ACC112 (cell line): ENCODE measurements at regions not wholly inside any gene's neighbourhood (a gene's known extent, or its start where the extent isn't known, plus 50 kb on each side); places are given as distances from the start of the nearest gene placed in this dataset.

Source experiments
- H2AFZ ChIP-seq: fragments of 200-600 bp; sonication (generic); one replicate; pipeline ENCODE4 v1.6.0; 2017; ENCODE audit warnings: antibody characterized with exemption, low read length; ENCODE audit not compliant: unreplicated experiment
- H3K27ac ChIP-seq: fragments of 200-600 bp; sonication (generic); 2 replicates; pipeline ENCODE4 v1.5.1; 2014; ENCODE audit warnings: low read depth, mild to moderate bottlenecking, antibody characterized with exemption, low read length, moderate library complexity
- H3K27me3 ChIP-seq: fragments of 200-600 bp; sonication (generic); 2 replicates; pipeline ENCODE4 v1.6.1; 2014; ENCODE audit warnings: mild to moderate bottlenecking, antibody characterized with exemption, low read length, moderate library complexity, mixed read lengths; ENCODE audit not compliant: insufficient read depth
- H3K36me3 ChIP-seq: fragments of 200-600 bp; sonication (generic); 2 replicates; pipeline ENCODE4 v1.6.1; 2016; ENCODE audit warnings: mild to moderate bottlenecking, antibody characterized with exemption, low read length, moderate library complexity, mixed read lengths; ENCODE audit not compliant: insufficient read depth
- H3K4me1 ChIP-seq: fragments of 200-600 bp; sonication (generic); one replicate; pipeline ENCODE4 v1.6.1; 2016; ENCODE audit warnings: low read length, mixed read lengths; ENCODE audit not compliant: insufficient read depth, unreplicated experiment, control insufficient read depth
- H3K4me3 ChIP-seq: fragments of 200-600 bp; sonication (generic); 2 replicates; pipeline ENCODE4 v1.5.1; 2014; ENCODE audit warnings: mild to moderate bottlenecking, low read depth, low read length
- H3K79me2 ChIP-seq: fragments of 200-600 bp; sonication (generic); one replicate; pipeline ENCODE4 v1.6.0; 2016; ENCODE audit warnings: low read length; ENCODE audit not compliant: control insufficient read depth, unreplicated experiment, insufficient read depth

GRCh38 chr11:23543651-23544222, 683.5 kb upstream of the CCDC179 start:
- Histone ChIP-seq H3K79me2 (no peaks in the 10 kb centered on the region), H3K36me3 (no peaks in the 10 kb centered on the region), H3K4me1 (peaks cover 4% of the 10 kb centered on the region), H3K27me3 (no peaks in the 10 kb centered on the region), H3K4me3 (no peak overlapping the region), H2AFZ (no peak overlapping the region), H3K27ac (no peak overlapping the region)

- H3K27me3 ChIP-seq: no peaks in the 10 kb centered on the region
- H3K4me1 ChIP-seq: peaks cover 9% of the 10 kb centered on the region
- H3K27ac ChIP-seq: no peak overlapping the region
- no peak overlapping the region for H3K4me3 ChIP-seq
- H3K79me2 ChIP-seq: no peaks in the 10 kb centered on the region
- no peak overlapping the region for H2AFZ ChIP-seq
- no peaks in the 10 kb centered on the region for H3K36me3 ChIP-seq
These were observed 691.4 kb upstream of the CCDC179 start for GRCh38 chr11:23551706-23552105.

- Histone ChIP-seq H3K27ac (no peak overlapping the region), H3K4me1 (peaks cover 9% of the 10 kb centered on the region), H3K36me3 (no peaks in the 10 kb centered on the region), H3K79me2 (no peaks in the 10 kb centered on the region), H3K27me3 (no peaks in the 10 kb centered on the region), H2AFZ (no peak overlapping the region), H3K4me3 (no peak overlapping the region)
These were observed 693.7 kb upstream of the CCDC179 start for GRCh38 chr11:23554002-23554401.

GRCh38 chr11:23555085-23555484, 694.8 kb upstream of the CCDC179 start:
- peaks cover 9% of the 10 kb centered on the region for H3K4me1 ChIP-seq
- no peaks in the 10 kb centered on the region for H3K79me2 ChIP-seq
- H3K36me3 ChIP-seq: no peaks in the 10 kb centered on the region
- no peak overlapping the region for H2AFZ ChIP-seq
- H3K27ac ChIP-seq: peak overlapping the region; percentile 16; the same call in 1 of the 2 replicates
- no peak overlapping the region for H3K4me3 ChIP-seq
- H3K27me3 ChIP-seq: no peaks in the 10 kb centered on the region

GRCh38 chr11:23556163-23556750, 696.0 kb upstream of the CCDC179 start:
- H3K27ac ChIP-seq: no peak overlapping the region

GRCh38 chr11:23563591-23563990, 703.3 kb upstream of the CCDC179 start:
- Histone ChIP-seq H3K4me3 (no peak overlapping the region), H3K36me3 (no peaks in the 10 kb centered on the region), H3K79me2 (no peaks in the 10 kb centered on the region), H2AFZ (no peak overlapping the region), H3K27me3 (no peaks in the 10 kb centered on the region), H3K4me1 (no peaks in the 10 kb centered on the region), H3K27ac (no peak overlapping the region)

More at GRCh38 chr11:23556163-23556750, 696.0 kb upstream of the CCDC179 start:
- no peaks in the 10 kb centered on the region for H3K79me2 ChIP-seq
- H3K4me1 ChIP-seq: peaks cover 9% of the 10 kb centered on the region
- H3K36me3 ChIP-seq: no peaks in the 10 kb centered on the region
- no peak overlapping the region for H3K4me3 ChIP-seq
- no peak overlapping the region for H2AFZ ChIP-seq
- H3K27me3 ChIP-seq: no peaks in the 10 kb centered on the region

- H2AFZ ChIP-seq: no peak overlapping the region
- H3K79me2 ChIP-seq: no peaks in the 10 kb centered on the region
- no peak overlapping the region for H3K27ac ChIP-seq
- H3K4me1 ChIP-seq: peaks cover 2% of the 10 kb centered on the region
- no peaks in the 10 kb centered on the region for H3K36me3 ChIP-seq
- H3K27me3 ChIP-seq: no peaks in the 10 kb centered on the region
- H3K4me3 ChIP-seq: no peak overlapping the region
These were observed 704.1 kb upstream of the CCDC179 start for GRCh38 chr11:23564370-23564769.

- Histone ChIP-seq H3K27ac (no peak overlapping the region), H3K27me3 (no peaks in the 10 kb centered on the region), H2AFZ (no peak overlapping the region), H3K4me3 (no peak overlapping the region), H3K4me1 (peaks cover 21% of the 10 kb centered on the region), H3K79me2 (no peaks in the 10 kb centered on the region), H3K36me3 (no peaks in the 10 kb centered on the region)
These were observed 708.9 kb upstream of the CCDC179 start for GRCh38 chr11:23569134-23569533.

GRCh38 chr11:23569547-23569946, 709.3 kb upstream of the CCDC179 start:
- H2AFZ ChIP-seq: peak overlapping the region; percentile 45
- no peaks in the 10 kb centered on the region for H3K36me3 ChIP-seq
- peaks cover 21% of the 10 kb centered on the region for H3K4me1 ChIP-seq
- H3K4me3 ChIP-seq: no peak overlapping the region
- no peaks in the 10 kb centered on the region for H3K79me2 ChIP-seq
- H3K27me3 ChIP-seq: no peaks in the 10 kb centered on the region
- no peak overlapping the region for H3K27ac ChIP-seq

GRCh38 chr11:23570828-23571227, 710.6 kb upstream of the CCDC179 start:
- Histone ChIP-seq H3K27me3 (no peaks in the 10 kb centered on the region), H3K79me2 (no peaks in the 10 kb centered on the region), H2AFZ (no peak overlapping the region), H3K36me3 (no peaks in the 10 kb centered on the region), H3K4me1 (peaks cover 21% of the 10 kb centered on the region), H3K4me3 (no peak overlapping the region), H3K27ac (peak overlapping the region; percentile 65)

- Histone ChIP-seq H3K4me1 (peaks cover 21% of the 10 kb centered on the region), H2AFZ (no peak overlapping the region), H3K36me3 (no peaks in the 10 kb centered on the region)
These were observed 713.2 kb upstream of the CCDC179 start for GRCh38 chr11:23573429-23573828.

More at GRCh38 chr11:23573429-23573828, 713.2 kb upstream of the CCDC179 start:
- Histone ChIP-seq H3K79me2 (no peaks in the 10 kb centered on the region), H3K27me3 (no peaks in the 10 kb centered on the region), H3K27ac (no peak overlapping the region), H3K4me3 (no peak overlapping the region)
